NCI-H1092 treated with DMSO at 0.1 percent for 48 hours (cell line): ENCODE measurements at regions not wholly inside any gene's neighbourhood (a gene's known extent, or its start where the extent isn't known, plus 50 kb on each side); places are given as distances from the start of the nearest gene placed in this dataset.
"Not testable (repeated sequence)": the region's sequence is repeated elsewhere in the genome, so short reads cannot be mapped to it uniquely, and the experiment has no call there.

Experiments used
- DNase-seq: peaks from one replicate; lab custom pipeline; 2025; lab: John Stamatoyannopoulos, UW

DNA sequence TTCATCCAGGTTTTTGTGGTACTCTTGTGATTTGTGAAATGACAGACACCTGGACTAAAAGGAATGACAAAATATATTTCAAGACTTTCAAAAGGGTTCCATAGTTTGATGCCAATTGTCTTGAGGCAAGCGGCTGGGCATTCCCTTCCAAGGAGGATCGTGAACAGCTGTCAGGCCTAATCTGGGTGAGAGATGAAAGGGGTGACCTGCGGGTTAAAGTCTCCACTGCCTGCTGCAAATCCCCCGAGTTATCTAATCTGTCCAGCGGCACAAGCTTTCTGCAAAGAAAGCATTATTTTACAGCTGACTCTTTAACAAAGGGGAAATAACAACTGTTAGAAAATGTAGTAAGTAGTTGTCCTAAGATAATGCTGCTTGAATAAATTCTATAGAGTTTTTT is 128.7 kb upstream of the MB21D2 start:
- DNase-seq, result no peak

DNA sequence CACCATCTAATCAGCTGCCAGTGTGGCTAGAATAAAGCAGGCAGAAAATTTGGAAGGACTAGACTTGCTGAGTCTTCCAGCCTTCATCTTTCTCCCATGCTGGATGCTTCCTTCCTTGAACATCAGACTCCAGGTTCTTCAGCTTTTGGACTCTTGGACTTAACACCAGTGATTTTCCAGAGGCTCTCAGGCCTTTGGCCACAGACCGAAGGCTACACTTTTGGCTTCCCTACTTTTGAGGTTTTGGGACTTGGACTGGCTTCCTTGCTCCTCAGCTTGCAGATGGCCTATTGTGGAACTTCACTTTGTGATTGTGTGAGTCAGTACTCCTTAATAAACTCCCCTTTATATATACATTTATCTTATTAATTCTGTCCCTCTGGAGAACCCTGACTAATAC is 129.8 kb upstream of the MB21D2 start:
- not testable (repeated sequence) for DNase-seq

DNA sequence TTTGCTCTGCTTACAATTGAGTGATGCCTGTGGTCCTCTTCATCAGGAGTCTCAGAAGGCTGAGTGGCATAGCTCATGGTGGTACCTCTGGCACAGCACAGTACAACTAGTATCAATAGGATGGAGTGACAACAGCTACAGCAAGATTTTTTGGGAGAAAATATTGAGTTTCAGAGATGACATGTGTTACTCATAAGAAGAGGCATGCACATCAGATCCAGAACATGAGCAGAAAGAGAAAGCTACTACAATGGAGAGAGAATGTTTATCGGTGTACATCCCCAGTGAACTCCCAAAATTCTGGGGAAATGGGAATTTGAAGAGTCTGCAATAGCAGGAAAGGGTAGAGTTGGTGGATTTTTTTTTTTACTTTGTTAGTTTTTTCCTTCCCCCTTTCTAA is 130.5 kb upstream of the MB21D2 start:
- no peak for DNase-seq

DNA sequence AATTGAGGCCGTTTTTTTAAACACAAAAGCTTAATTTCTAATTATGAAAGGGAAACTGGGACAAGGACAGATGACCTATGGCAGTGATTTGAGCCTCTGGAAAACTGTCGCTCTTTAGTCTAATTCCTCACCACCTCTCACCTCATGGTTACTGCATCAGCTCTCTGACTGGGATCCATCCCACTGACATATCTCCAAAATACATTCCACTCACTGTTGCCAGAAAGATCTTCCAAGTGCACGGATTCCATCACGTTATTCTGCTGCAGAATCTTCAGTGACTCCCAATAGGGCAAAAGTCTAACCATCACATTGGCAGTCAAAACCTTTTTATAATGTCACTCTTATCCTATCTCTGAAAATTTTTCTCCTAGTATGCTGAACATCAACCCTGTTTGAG is 132.3 kb upstream of the MB21D2 start:
- no peak for DNase-seq

- no peak for DNase-seq
Measured at GRCh38 chr3:193051314-193051713, 133.7 kb upstream of the MB21D2 start.

DNA sequence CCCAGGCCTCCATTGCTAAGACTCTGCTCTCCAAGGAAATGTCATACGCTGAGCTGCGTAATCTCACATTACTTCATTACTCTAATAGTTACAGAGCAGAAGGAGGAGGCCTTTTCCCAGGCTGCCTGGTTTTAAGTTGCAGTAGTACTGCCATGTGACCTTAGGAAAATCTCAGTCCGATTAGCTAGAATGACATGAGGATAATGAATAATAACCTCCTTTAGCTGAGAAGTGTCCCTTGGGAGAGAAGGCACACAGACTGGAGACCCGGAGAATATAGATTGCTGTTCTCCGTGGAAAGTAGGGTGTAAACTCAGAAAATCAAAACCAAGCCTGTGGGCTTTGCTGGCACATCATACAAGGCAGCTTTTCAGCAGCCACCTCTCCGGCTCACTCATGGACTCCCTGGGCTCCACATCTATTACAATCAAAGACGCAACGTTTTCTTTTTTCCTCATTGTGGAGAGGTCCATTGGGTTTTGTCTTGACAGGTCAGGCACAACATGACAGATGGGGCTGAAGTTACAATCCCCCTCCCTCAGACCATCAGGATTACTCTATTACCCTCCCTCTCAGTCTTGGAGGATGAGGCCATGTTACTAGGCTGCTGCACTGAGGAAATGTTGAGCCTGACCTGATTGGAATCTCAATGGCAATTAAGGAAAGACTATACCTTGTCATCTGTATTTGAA is 134.8 kb upstream of the MB21D2 start:
- no peak for DNase-seq

GRCh38 chr3:193053046-193053435 is 135.4 kb upstream of the MB21D2 start:
- DNase-seq, result no peak

GRCh38 chr3:193055352-193055751 is 137.7 kb upstream of the MB21D2 start:
- no peak for DNase-seq

GRCh38 chr3:193057616-193058015 is 140.0 kb upstream of the MB21D2 start:
- no peak for DNase-seq

DNA sequence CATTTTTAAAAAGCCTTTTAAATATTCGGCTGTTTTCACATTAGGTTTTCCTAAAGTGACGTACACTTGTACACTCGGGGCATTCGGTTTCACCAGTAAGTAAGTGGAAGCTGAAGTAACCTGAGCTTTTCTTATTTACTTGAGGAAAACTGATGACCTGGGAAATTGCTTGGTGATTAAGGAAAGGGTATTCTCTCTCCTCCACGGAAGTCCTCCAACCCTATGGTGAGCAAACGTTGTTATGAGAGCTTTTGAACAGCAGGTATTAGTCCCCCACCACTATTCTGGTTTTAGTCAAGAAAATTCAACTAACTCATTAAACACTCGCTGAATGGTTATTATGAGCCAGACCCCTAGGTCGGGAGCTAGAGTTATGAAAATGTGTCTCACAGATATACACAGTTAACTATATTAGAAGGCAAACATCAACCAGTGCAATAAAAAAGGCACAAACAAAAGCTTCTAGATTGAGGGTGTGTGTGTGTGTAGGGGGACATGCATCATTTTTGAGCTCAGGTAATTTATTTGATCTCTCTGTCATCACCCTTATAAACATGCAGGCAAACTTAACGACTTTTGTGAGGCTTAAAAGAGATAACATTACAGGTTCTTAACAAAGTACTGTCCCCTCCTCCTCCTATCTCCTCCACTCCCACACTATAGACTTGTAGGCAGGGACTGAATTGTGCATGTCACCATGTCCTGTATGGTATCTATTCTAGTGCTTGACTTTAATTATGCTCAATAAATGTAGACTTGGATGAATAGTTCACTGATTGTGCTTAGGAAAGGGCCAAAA is 143.3 kb upstream of the MB21D2 start:
- no peak for DNase-seq

DNA sequence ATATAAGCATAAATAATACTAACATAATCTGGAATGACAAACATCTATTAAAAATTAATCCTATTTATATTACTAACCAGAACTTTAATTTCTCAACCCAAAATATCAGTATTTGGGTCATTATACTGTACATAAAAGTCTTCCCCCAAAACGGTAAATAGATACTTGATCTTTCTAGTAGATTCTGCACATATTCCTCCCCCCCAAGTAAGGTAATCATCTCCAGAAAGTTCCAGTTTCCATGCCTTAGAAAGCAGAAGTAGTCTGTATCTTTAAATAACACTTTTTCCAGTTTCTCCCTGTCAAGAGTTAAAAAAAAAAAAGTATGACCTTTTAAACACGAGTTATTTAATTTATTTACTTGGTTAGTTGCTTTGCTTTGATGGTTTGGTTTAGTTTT is 150.7 kb upstream of the MB21D2 start:
- DNase-seq, result no peak

- not testable (repeated sequence) for DNase-seq
Measured at GRCh38 chr3:193069732-193070131, 152.1 kb upstream of the MB21D2 start.

DNA sequence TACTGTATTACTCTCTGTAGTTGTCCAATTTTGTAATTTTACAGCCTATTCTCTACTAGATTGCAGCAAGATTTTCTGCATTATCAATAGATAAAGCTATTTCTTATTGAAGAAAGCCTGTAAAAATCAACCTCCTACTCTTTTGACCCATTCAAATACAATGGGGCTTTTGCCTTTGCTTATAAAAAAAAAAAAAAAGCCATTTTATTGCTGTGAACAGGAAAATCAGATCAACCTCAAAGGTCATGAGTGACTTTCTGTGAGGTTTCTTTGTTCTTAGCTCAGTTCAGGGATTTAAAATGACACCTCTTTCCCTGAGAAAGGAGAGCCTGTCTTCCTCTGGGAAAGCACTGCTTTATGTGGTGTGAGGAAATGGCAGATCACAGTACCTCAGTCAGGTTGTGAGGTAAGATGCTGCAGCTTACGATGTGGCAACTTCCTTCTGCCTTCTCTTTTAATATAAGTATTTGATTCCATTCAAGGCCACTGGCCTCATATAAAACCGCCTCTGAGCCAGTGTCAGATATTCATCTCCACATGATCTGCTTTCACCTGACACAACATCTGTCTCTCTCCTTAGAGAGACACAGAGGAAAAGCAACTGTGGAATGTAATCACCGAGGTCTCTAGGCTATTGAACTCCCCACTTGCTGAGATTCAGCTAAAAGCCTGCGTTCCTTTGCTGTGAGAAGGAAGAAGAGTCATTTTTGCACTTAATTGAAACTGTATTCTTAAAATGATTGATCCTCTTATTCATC is 161.5 kb upstream of the MB21D2 start:
- no peak for DNase-seq

DNA sequence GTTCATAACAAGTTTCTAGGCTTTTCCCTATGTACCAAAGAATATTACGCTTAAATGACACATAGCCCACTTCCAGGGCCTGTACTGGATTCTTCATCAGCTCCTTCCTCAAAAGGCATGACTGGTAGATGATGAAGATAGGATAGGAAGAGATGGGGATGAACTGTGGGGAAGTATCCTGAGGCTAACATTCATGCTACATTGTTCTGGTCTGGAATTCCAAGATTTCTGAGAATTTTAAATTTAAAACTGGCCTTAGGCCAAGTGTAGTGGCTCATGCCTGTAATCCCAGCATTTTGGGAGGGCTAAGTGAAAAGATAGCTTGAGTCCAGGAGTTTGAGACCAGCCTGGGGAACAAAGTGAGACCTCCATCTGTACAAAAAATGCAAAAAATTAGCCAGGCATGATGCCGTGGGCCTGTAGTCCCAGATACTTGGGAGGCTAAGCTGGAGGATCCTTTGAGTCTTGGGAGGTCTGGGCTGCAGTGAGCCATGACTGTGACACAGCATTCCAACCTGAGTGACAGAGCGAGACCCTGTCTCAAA is 160.1 kb upstream of the PLAAT1 start:
- DNase-seq, result no peak

GRCh38 chr3:193085655-193086054 is 155.4 kb upstream of the PLAAT1 start:
- DNase-seq, result no peak

DNA sequence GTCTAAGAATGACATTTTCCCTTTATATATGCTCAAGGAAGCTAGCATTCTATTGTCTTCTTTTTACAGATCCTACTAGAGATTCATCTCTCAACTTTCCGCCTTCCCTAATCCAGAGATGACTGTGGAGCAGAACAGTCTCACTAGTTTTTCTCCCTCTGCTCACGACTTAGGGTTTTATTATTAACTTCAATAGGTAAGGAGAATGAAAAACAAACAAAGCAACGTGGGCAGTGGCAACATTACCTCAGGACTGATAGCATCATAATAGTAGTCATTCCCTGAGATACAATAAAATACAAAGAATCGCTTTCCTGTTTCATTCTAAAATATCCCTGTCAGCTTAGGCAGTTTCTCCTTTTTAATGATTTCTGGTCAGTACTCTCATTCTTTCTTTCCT is 154.3 kb upstream of the PLAAT1 start:
- DNase-seq, result no peak

GRCh38 chr3:193087336-193087735 is 153.7 kb upstream of the PLAAT1 start:
- no peak for DNase-seq

DNA sequence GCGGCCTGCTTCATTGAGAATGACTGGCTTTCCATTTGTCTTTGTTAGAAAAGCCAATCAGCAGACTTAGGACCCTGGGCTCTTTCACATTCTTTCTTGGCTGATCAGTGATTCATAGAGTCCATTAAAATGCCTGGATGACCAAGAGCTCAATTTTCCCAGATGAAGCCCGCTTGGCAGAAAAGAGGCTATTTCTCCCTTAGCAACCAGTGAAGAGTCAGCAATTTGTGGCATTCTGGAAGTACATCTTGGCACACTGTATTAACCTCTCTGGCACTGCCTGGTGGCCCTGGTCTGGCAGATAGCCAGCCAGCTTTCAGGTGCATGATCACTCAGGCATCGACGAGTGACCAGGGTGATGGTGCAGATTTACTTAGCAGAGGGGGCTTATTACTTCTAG is 145.7 kb upstream of the PLAAT1 start:
- peak; percentile 90 for DNase-seq

GRCh38 chr3:193096076-193096475 is 144.9 kb upstream of the PLAAT1 start:
- DNase-seq, result no peak

DNA sequence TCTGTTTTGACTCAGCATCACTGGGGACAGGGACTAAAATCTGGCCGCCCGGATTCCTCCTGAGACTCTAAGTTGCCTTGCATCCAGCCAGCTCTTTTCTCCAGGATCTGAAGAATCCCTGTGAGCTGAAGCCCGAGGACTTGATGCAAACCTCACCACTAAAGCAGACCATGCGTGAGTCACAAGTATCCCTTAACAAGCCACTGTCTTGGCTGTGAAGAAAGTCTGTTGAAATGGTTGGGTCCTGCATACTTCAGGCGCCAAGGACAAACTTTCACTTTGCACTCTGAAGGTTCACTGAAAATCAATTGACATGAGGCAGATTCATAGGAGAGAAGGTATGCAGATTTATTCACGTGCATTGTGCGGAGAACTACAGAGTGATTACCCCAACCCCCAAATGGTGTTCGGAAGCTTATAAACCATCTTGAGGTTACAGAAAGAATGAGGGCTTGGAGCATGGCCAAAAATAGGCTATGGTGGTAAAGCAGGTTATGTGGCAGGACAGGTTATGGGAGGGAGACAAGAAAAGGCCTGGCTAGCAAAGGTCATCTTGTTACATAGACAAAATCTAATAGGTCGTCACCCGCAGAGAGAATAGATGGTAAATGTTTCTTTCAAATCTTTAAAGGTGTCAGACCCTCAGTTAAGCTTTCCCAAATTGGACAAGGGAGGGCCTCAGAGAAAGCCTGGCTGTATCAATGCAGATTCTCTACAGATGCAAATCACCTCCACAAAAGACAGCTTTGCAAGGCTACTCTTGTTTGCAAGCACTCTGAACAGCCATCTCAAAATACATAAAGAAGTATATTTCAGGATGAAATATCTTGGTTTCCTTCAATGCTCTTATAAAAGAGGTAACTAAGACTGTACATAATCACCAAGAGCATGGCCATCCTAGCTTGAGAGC is 126.3 kb upstream of the PLAAT1 start:
- no peak for DNase-seq

DNA sequence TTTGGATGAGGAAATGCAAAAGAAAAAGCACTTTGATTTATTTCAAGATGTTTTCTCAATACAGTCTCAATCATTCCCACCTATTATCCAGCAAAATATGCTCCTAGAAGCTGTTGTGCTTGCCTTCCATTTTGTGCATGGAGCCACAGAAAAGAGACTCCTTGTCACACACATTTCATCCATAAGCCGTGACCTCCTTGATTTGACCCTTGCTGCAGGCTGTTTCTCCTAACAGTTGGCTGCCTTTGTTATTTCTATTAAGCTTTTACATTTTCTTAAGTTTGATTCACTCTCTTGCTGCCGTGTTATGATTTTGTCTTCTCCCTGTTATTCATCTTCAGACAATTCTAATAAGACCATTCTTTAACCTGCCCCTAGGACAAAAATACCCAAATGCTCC is 124.2 kb upstream of the PLAAT1 start:
- no peak for DNase-seq

GRCh38 chr3:193118907-193119306 is 122.1 kb upstream of the PLAAT1 start:
- no peak for DNase-seq
